ENCODE measurements at regions not wholly inside any gene's neighbourhood (a gene's known extent, or its start where the extent isn't known, plus 50 kb on each side); places are given as distances from the start of the nearest gene placed in this dataset.

DNA sequence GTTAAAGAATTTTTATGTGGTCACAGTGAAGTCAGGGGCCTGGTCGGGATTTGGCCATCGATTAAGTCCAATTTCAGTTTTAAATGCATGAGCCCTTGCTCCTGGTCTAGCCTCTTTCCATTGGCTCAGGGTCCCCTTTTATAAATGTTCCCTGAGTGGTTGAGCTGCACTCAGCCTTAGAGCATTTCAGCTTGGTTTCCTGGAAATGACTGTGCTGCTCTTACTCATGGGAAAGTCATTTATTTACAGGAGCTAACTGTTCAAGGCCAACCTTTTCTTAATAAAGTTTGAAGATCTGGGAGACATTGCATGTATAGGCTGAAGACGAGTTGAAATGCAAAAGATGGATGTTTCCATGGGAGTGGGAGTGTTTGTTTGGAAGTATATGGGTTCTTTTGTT, 98.8 kb upstream of the CLNK start:
- TF ChIP-seq, protein P1, sequence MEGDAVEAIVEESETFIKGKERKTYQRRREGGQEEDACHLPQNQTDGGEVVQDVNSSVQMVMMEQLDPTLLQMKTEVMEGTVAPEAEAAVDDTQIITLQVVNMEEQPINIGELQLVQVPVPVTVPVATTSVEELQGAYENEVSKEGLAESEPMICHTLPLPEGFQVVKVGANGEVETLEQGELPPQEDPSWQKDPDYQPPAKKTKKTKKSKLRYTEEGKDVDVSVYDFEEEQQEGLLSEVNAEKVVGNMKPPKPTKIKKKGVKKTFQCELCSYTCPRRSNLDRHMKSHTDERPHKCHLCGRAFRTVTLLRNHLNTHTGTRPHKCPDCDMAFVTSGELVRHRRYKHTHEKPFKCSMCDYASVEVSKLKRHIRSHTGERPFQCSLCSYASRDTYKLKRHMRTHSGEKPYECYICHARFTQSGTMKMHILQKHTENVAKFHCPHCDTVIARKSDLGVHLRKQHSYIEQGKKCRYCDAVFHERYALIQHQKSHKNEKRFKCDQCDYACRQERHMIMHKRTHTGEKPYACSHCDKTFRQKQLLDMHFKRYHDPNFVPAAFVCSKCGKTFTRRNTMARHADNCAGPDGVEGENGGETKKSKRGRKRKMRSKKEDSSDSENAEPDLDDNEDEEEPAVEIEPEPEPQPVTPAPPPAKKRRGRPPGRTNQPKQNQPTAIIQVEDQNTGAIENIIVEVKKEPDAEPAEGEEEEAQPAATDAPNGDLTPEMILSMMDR (conservative IDR thresholded peaks at IDR 0.05; ENCODE audit: low read length), result no peak
- TF ChIP-seq EZH2phosphoT487 (IDR thresholded peaks at IDR 0.05; ENCODE audit: borderline replicate concordance), result no peak

All from Loucy (cell line).